Panc1 (cell line): ENCODE measurements at regions not wholly inside any gene's neighbourhood (a gene's known extent, or its start where the extent isn't known, plus 50 kb on each side); places are given as distances from the start of the nearest gene placed in this dataset.

Experiments
- CTCF ChIP-seq: fragments of 450-650 bp; IDR thresholded peaks from 2 replicates; pipeline ENCODE4 v1.5.1; 2017; ENCODE audit warnings: mild to moderate bottlenecking
- SIN3A ChIP-seq: IDR thresholded peaks from 2 replicates; pipeline ENCODE4 v1.6.1; 2012; ENCODE audit warnings: low read depth, mild to moderate bottlenecking, low read length, moderate library complexity, borderline replicate concordance; ENCODE audit not compliant: insufficient read depth

- TF ChIP-seq CTCF (no peak), SIN3A (no peak)
Observed at GRCh38 chrX:20668550-20668949, 401.8 kb upstream of the RPS6KA3 start.
